Right ventricle myocardium superior (tissue), 1 donor: ENCODE measurements at regions not wholly inside any gene's neighbourhood (a gene's known extent, or its start where the extent isn't known, plus 50 kb on each side); places are given as distances from the start of the nearest gene placed in this dataset.

ENCODE experiments used
- ATAC-seq: fragments of 200-7000 bp; cut with Tn5 transposase; one replicate; pipeline ENCODE4 v1.9.1; 2020; ENCODE audit warnings: mild to moderate bottlenecking; ENCODE audit not compliant: poor library complexity
- DNase-seq: peaks from one replicate; pipeline ENCODE4 v3.0.0-alpha.2; 2020
- intact Hi-C: fragments of 100-400 bp; cut with DNase I; formaldehyde crosslinking; loops from one replicate; pipeline ENCODE4 v1.11.2; 2022
- donor health status: DM: no; HTN: yes; CAD: no; lungs with severe emphysema.

- DNase-seq (no peak), ATAC-seq (no peak)
- intact Hi-C loops, result no loop called here
These were observed 53.4 kb downstream of the RPLP1 start for GRCh38 chr15:69505956-69506556.

- intact Hi-C loops, result no loop called here
- no peak for DNase-seq
- ATAC-seq, result no peak
These were observed 56.0 kb downstream of the RPLP1 start for GRCh38 chr15:69508659-69509058.

- DNase-seq (no peak), ATAC-seq (no peak)
- intact Hi-C loops, result no loop called here
These were observed 56.5 kb downstream of the RPLP1 start for GRCh38 chr15:69509131-69509530.

GRCh38 chr15:69510556-69510955 lies 57.9 kb downstream of the RPLP1 start:
- no peak for ATAC-seq
- no peak for DNase-seq
- intact Hi-C loops, result no loop called here

- intact Hi-C loops, result no loop called here
- DNase-seq, result no peak
- no peak for ATAC-seq
These were observed 58.4 kb downstream of the RPLP1 start for GRCh38 chr15:69511015-69511414.

GRCh38 chr15:69511716-69512340 lies 59.2 kb downstream of the RPLP1 start:
- DNase-seq (no peak), ATAC-seq (no peak)
- intact Hi-C loops, result no loop called here

GRCh38 chr15:69513450-69513960 lies 60.9 kb downstream of the RPLP1 start:
- intact Hi-C loops, result no loop called here
- ATAC-seq, result no peak

GRCh38 chr15:69513986-69514385 lies 61.4 kb downstream of the RPLP1 start:
- no peak for DNase-seq
- intact Hi-C loops, result no loop called here
- no peak for ATAC-seq

More at GRCh38 chr15:69513450-69513960, 60.9 kb downstream of the RPLP1 start:
- no peak for DNase-seq

- ATAC-seq (no peak), DNase-seq (no peak)
- intact Hi-C loops, result no loop called here
These were observed 62.9 kb downstream of the RPLP1 start for GRCh38 chr15:69515508-69515907.

GRCh38 chr15:69515926-69516325 lies 63.3 kb downstream of the RPLP1 start:
- no peak for DNase-seq
- ATAC-seq, result no peak
- intact Hi-C loops, result no loop called here

- no peak for DNase-seq
- intact Hi-C loops, result no loop called here
- ATAC-seq, result no peak
These were observed 64.4 kb downstream of the RPLP1 start for GRCh38 chr15:69517052-69517451.

- DNase-seq, result no peak
- ATAC-seq, result no peak
- intact Hi-C loops, result no loop called here
These were observed 66.2 kb downstream of the RPLP1 start for GRCh38 chr15:69518806-69519205.

- DNase-seq, result no peak
- no peak for ATAC-seq
- intact Hi-C loops, result no loop called here
These were observed 67.4 kb downstream of the RPLP1 start for GRCh38 chr15:69520067-69520466.

GRCh38 chr15:69522361-69522760 lies 69.7 kb downstream of the RPLP1 start:
- ATAC-seq, result no peak
- DNase-seq, result no peak
- intact Hi-C loops, result no loop called here

- ATAC-seq (peak; percentile 69), DNase-seq (peak; percentile 81)
- intact Hi-C loops, result no loop called here
These were observed 70.7 kb downstream of the RPLP1 start for GRCh38 chr15:69523010-69524001.

- DNase-seq, result no peak
- no peak for ATAC-seq
- intact Hi-C loops, result no loop called here
These were observed 71.7 kb downstream of the RPLP1 start for GRCh38 chr15:69524296-69524695.

- DNase-seq (peak; percentile 59), ATAC-seq (peak; percentile 70)
- intact Hi-C loops, result no loop called here
These were observed 72.2 kb downstream of the RPLP1 start for GRCh38 chr15:69524814-69525213.

GRCh38 chr15:69525543-69525942 lies 72.9 kb downstream of the RPLP1 start:
- intact Hi-C loops, result no loop called here
- DNase-seq (no peak), ATAC-seq (no peak)
